SK-N-SH treated with all-trans-retinoic acid at 6 μM for 48 hours (cell line): ENCODE measurements at regions not wholly inside any gene's neighbourhood (a gene's known extent, or its start where the extent isn't known, plus 50 kb on each side); places are given as distances from the start of the nearest gene placed in this dataset.

Experiments used
- PATZ1 ChIP-seq: fragments of 250-450 bp; sonication (Bioruptor Pico); IDR thresholded peaks from 2 replicates; pipeline ENCODE4 v1.8.0; 2020; ENCODE audit warnings: mild to moderate bottlenecking, moderate library complexity, borderline replicate concordance
- RARB ChIP-seq: fragments of 250-450 bp; sonication (Bioruptor Pico); IDR thresholded peaks from 2 replicates; pipeline ENCODE4 v1.8.0; 2021; ENCODE audit warnings: mild to moderate bottlenecking, moderate library complexity
- ZFP3 ChIP-seq: fragments of 250-450 bp; sonication (Bioruptor Pico); IDR thresholded peaks from 2 replicates; pipeline ENCODE4 v1.5.0; 2020; ENCODE audit warnings: mild to moderate bottlenecking, moderate library complexity
- ZFP30 ChIP-seq: fragments of 450-650 bp; formaldehyde crosslinking; IDR thresholded peaks from 2 replicates; pipeline ENCODE4 v1.5.0; 2022; ENCODE audit warnings: mild to moderate bottlenecking, moderate library complexity

GRCh38 chr2:240238201-240238600, 97.7 kb upstream of the OTOS start:
- TF ChIP-seq ZFP30 (CRISPR knock-in tag): no peak
- no peak for TF ChIP-seq PATZ1 (CRISPR knock-in tag)
- no peak for TF ChIP-seq RARB (CRISPR knock-in tag)
- TF ChIP-seq ZFP3: no peak
